ENCODE measurements at regions not wholly inside any gene's neighbourhood (a gene's known extent, or its start where the extent isn't known, plus 50 kb on each side); places are given as distances from the start of the nearest gene placed in this dataset.

- DNase-seq = no peak
Measured at GRCh38 chr3:154013736-154014135, 107.5 kb upstream of the ARHGEF26 start.

GRCh38 chr3:154015307-154015706, 105.9 kb upstream of the ARHGEF26 start:
- no peak for DNase-seq

GRCh38 chr3:154018100-154018696, 103.0 kb upstream of the ARHGEF26 start:
- no peak for DNase-seq

- DNase-seq = no peak
Measured at GRCh38 chr3:154022606-154023005, 98.6 kb upstream of the ARHGEF26 start.

- DNase-seq = no peak
Measured at GRCh38 chr3:154023148-154023547, 98.0 kb upstream of the ARHGEF26 start.

GRCh38 chr3:154025007-154025406, 96.2 kb upstream of the ARHGEF26 start:
- DNase-seq = peak; percentile 45

GRCh38 chr3:154029926-154030325, 91.3 kb upstream of the ARHGEF26 start:
- no peak for DNase-seq

GRCh38 chr3:154034797-154035330, 86.3 kb upstream of the ARHGEF26 start:
- DNase-seq = no peak

GRCh38 chr3:154040283-154040682, 80.9 kb upstream of the ARHGEF26 start:
- DNase-seq = no peak

- no peak for DNase-seq
Measured at GRCh38 chr3:154044671-154045070, 76.5 kb upstream of the ARHGEF26 start.

GRCh38 chr3:154050216-154050615, 71.0 kb upstream of the ARHGEF26 start:
- no peak for DNase-seq

- DNase-seq = no peak
Measured at GRCh38 chr3:154050766-154051165, 70.4 kb upstream of the ARHGEF26 start.

GRCh38 chr3:154059833-154060232, 61.4 kb upstream of the ARHGEF26 start:
- DNase-seq = no peak

GRCh38 chr3:154060238-154061000, 60.8 kb upstream of the ARHGEF26 start:
- no peak for DNase-seq

GRCh38 chr3:154061001-154061370, 60.2 kb upstream of the ARHGEF26 start:
- DNase-seq = no peak

GRCh38 chr3:154062513-154062912, 58.7 kb upstream of the ARHGEF26 start:
- DNase-seq = no peak

GRCh38 chr3:154071146-154071545, 50.0 kb upstream of the ARHGEF26 start:
- no peak for DNase-seq
